MM.1S (cell line): ENCODE measurements at regions not wholly inside any gene's neighbourhood (a gene's known extent, or its start where the extent isn't known, plus 50 kb on each side); places are given as distances from the start of the nearest gene placed in this dataset.

Source experiments
- DNase-seq: peaks from one replicate; pipeline ENCODE4 v3.0.0-alpha.2; 2015
- H2AFZ ChIP-seq: fragments of 300-600 bp; sonication (generic); 2 replicates; pipeline ENCODE4 v1.6.0; 2016; ENCODE audit warnings: antibody characterized with exemption, low read length
- H3F3A ChIP-seq: fragments of 300-600 bp; sonication (generic); 2 replicates; pipeline ENCODE4 v1.6.1; 2016; ENCODE audit warnings: mild to moderate bottlenecking, antibody characterized with exemption, low read length, moderate library complexity, mixed read lengths; ENCODE audit not compliant: insufficient read depth
- H3K27ac ChIP-seq: fragments of 300-600 bp; sonication (generic); 2 replicates; pipeline ENCODE4 v1.5.1; 2016; ENCODE audit warnings: mild to moderate bottlenecking, low read length
- H3K27me3 ChIP-seq: fragments of 300-600 bp; sonication (generic); replicated peaks from 2 replicates; pipeline ENCODE4 v1.6.0; 2016; ENCODE audit warnings: low read length; ENCODE audit not compliant: insufficient read depth
- H3K36me3 ChIP-seq: fragments of 300-600 bp; sonication (generic); replicated peaks from 2 replicates; pipeline ENCODE4 v1.6.1; 2016; ENCODE audit warnings: mild to moderate bottlenecking, low read length, mixed read lengths; ENCODE audit not compliant: insufficient read depth
- H3K4me1 ChIP-seq: fragments of 300-600 bp; sonication (generic); 2 replicates; pipeline ENCODE4 v1.6.1; 2016; ENCODE audit warnings: low read length, mixed read lengths
- H3K4me2 ChIP-seq: fragments of 300-600 bp; sonication (generic); 2 replicates; pipeline ENCODE4 v1.6.0; 2016; ENCODE audit warnings: low read depth, low read length
- H3K4me3 ChIP-seq: fragments of 300-600 bp; sonication (generic); 2 replicates; pipeline ENCODE4 v1.5.1; 2016; ENCODE audit warnings: low read length, mixed read lengths
- H3K79me2 ChIP-seq: fragments of 300-600 bp; sonication (generic); 2 replicates; pipeline ENCODE4 v1.6.1; 2016; ENCODE audit warnings: mixed run types, low read length, mixed read lengths
- H3K9ac ChIP-seq: fragments of 300-600 bp; sonication (generic); 2 replicates; pipeline ENCODE4 v1.6.1; 2016; ENCODE audit warnings: low read length, mixed read lengths
- H3K9me2 ChIP-seq: fragments of 300-600 bp; sonication (generic); replicated peaks from 2 replicates; pipeline ENCODE4 v1.6.1; 2016; ENCODE audit warnings: mild to moderate bottlenecking, low read length, mixed read lengths; ENCODE audit not compliant: insufficient read depth
- H3K9me3 ChIP-seq: fragments of 300-600 bp; sonication (generic); replicated peaks from 2 replicates; pipeline ENCODE4 v1.6.1; 2016; ENCODE audit warnings: mild to moderate bottlenecking, low read length, mixed read lengths; ENCODE audit not compliant: insufficient read depth
- H4K20me1 ChIP-seq: fragments of 300-600 bp; sonication (generic); 2 replicates; pipeline ENCODE4 v1.6.1; 2016; ENCODE audit warnings: mild to moderate bottlenecking, low read length, moderate library complexity, mixed read lengths; ENCODE audit not compliant: insufficient read depth
- EZH2 ChIP-seq: fragments of 300-600 bp; sonication (generic); optimal IDR thresholded peaks from 2 replicates; pipeline ENCODE3; 2017; ENCODE audit warnings: low read depth, mild to moderate bottlenecking, antibody characterized with exemption, low read length, mixed read lengths
- EZH2phosphoT487 ChIP-seq: fragments of 300-600 bp; sonication (generic); IDR thresholded peaks from 2 replicates; pipeline ENCODE4 v1.6.1; 2018; ENCODE audit warnings: antibody characterized with exemption, low read length
- TF ChIP-seq, protein P1 (sequence below): fragments of 300-600 bp; sonication (generic); IDR thresholded peaks from 2 replicates; pipeline ENCODE4 v1.5.1; 2016; ENCODE audit warnings: antibody characterized with exemption, low read length, mixed read lengths

- H3K4me2 ChIP-seq = no peak overlapping the region
- no peaks in the 10 kb centered on the region for H3K4me1 ChIP-seq
- H3K79me2 ChIP-seq = no peaks in the 10 kb centered on the region
- no peak overlapping the region for H3K9ac ChIP-seq
- no peaks in the 10 kb centered on the region for H4K20me1 ChIP-seq
- no peaks in the 10 kb centered on the region for H3K27me3 ChIP-seq
- H3K27ac ChIP-seq = no peak overlapping the region
- H3K9me3 ChIP-seq = no peaks in the 10 kb centered on the region
- TF ChIP-seq EZH2 = no peak
- DNase-seq = no peak
- no peaks in the 10 kb centered on the region for H3F3A ChIP-seq
- H3K36me3 ChIP-seq = no peaks in the 10 kb centered on the region
- H3K9me2 ChIP-seq = no peaks in the 10 kb centered on the region
- H3K4me3 ChIP-seq = no peak overlapping the region
- H2AFZ ChIP-seq = no peak overlapping the region
Observed at GRCh38 chr11:15730995-15731385, 616.3 kb downstream of the INSC start.

DNA sequence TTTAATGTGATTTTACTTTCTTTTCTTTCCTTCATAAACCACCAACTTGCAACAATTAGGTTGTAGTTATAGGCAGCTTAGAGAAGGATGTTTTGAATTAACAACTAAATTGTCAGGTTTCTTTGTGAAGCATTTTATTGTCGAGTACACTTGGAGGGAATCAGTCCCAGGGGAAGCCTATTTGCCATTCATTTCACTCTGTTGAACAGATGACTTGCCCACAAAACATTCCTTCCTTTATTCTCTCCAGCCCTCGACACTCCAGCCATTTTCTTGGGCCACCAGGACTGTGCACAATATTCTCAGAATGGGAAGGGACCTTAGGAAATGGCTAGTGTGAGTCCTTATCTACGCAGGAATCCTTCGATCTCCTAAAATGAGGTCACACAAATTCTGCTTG lies 620.6 kb downstream of the SOX6 start:
- no peaks in the 10 kb centered on the region for H3K79me2 ChIP-seq
- TF ChIP-seq EZH2phosphoT487 = no peak
- TF ChIP-seq, protein P1, sequence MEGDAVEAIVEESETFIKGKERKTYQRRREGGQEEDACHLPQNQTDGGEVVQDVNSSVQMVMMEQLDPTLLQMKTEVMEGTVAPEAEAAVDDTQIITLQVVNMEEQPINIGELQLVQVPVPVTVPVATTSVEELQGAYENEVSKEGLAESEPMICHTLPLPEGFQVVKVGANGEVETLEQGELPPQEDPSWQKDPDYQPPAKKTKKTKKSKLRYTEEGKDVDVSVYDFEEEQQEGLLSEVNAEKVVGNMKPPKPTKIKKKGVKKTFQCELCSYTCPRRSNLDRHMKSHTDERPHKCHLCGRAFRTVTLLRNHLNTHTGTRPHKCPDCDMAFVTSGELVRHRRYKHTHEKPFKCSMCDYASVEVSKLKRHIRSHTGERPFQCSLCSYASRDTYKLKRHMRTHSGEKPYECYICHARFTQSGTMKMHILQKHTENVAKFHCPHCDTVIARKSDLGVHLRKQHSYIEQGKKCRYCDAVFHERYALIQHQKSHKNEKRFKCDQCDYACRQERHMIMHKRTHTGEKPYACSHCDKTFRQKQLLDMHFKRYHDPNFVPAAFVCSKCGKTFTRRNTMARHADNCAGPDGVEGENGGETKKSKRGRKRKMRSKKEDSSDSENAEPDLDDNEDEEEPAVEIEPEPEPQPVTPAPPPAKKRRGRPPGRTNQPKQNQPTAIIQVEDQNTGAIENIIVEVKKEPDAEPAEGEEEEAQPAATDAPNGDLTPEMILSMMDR = no peak
- no peak for TF ChIP-seq EZH2
- H3K27ac ChIP-seq = no peak overlapping the region
- H3K4me3 ChIP-seq = no peak overlapping the region
- no peak overlapping the region for H3K4me2 ChIP-seq
- H3K9me3 ChIP-seq = no peaks in the 10 kb centered on the region
- no peaks in the 10 kb centered on the region for H3K36me3 ChIP-seq
- no peaks in the 10 kb centered on the region for H3K9me2 ChIP-seq
- no peaks in the 10 kb centered on the region for H3K27me3 ChIP-seq
- no peak overlapping the region for H2AFZ ChIP-seq
- H3F3A ChIP-seq = no peaks in the 10 kb centered on the region
- H4K20me1 ChIP-seq = no peaks in the 10 kb centered on the region
- DNase-seq = no peak
- H3K9ac ChIP-seq = no peak overlapping the region
- H3K4me1 ChIP-seq = no peaks in the 10 kb centered on the region

- Histone ChIP-seq H3K36me3 (no peaks in the 10 kb centered on the region), H2AFZ (no peak overlapping the region), H3K4me2 (no peak overlapping the region), H3K79me2 (no peaks in the 10 kb centered on the region), H3F3A (no peaks in the 10 kb centered on the region), H3K27me3 (no peaks in the 10 kb centered on the region), H3K27ac (no peak overlapping the region), H3K4me1 (no peaks in the 10 kb centered on the region), H3K4me3 (no peak overlapping the region), H3K9ac (no peak overlapping the region), H4K20me1 (no peaks in the 10 kb centered on the region), H3K9me3 (no peaks in the 10 kb centered on the region), H3K9me2 (no peaks in the 10 kb centered on the region)
- no peak for TF ChIP-seq EZH2phosphoT487
- TF ChIP-seq, protein P1 = no peak
- no peak for TF ChIP-seq EZH2
- DNase-seq = no peak
Observed at GRCh38 chr11:15737320-15737719, 619.0 kb downstream of the SOX6 start.

GRCh38 chr11:15738931-15739330 lies 617.4 kb downstream of the SOX6 start:
- no peak overlapping the region for H2AFZ ChIP-seq
- no peak overlapping the region for H3K27ac ChIP-seq
- no peaks in the 10 kb centered on the region for H3K79me2 ChIP-seq
- no peaks in the 10 kb centered on the region for H3K9me3 ChIP-seq
- TF ChIP-seq EZH2phosphoT487 (no peak), EZH2 (no peak)
- TF ChIP-seq, protein P1 = no peak
- no peaks in the 10 kb centered on the region for H3K27me3 ChIP-seq
- no peaks in the 10 kb centered on the region for H3K4me1 ChIP-seq
- no peaks in the 10 kb centered on the region for H3K36me3 ChIP-seq
- no peaks in the 10 kb centered on the region for H3K9me2 ChIP-seq
- no peak overlapping the region for H3K4me2 ChIP-seq
- H4K20me1 ChIP-seq = no peaks in the 10 kb centered on the region
- H3F3A ChIP-seq = no peaks in the 10 kb centered on the region
- H3K4me3 ChIP-seq = no peak overlapping the region
- no peak overlapping the region for H3K9ac ChIP-seq
- DNase-seq = no peak
